IgD-negative memory B cell (primary cell): ENCODE measurements at regions not wholly inside any gene's neighbourhood (a gene's known extent, or its start where the extent isn't known, plus 50 kb on each side); places are given as distances from the start of the nearest gene placed in this dataset.
A peak's percentile ranks its signal among the peaks of the same experiment; 100 is the strongest.
"Not testable (repeated sequence)": the region's sequence is repeated elsewhere in the genome, so short reads cannot be mapped to it uniquely, and the experiment has no call there.

Experiments
- H3K27ac Mint-ChIP-seq, 3 donors: one replicate each; pipeline ENCODE4 v1.8.0; 2020 to 2022; ENCODE audit warnings: mild to moderate bottlenecking in 3 of 3, mixed read lengths in 3 of 3, moderate library complexity in 1 of 3
- H3K27me3 Mint-ChIP-seq: one replicate; pipeline ENCODE4 v1.8.0; 2021; ENCODE audit warnings: mixed read lengths
- H3K36me3 Mint-ChIP-seq: one replicate; pipeline ENCODE4 v1.8.0; 2020; ENCODE audit warnings: mild to moderate bottlenecking, mixed read lengths
- H3K4me1 Mint-ChIP-seq, 3 donors: one replicate each; pipeline ENCODE4 v1.8.0; 2020 to 2022; ENCODE audit warnings: mixed read lengths in 3 of 3, mild to moderate bottlenecking in 1 of 3
- H3K4me3 Mint-ChIP-seq, 4 donors: one replicate each; pipeline ENCODE4 v1.8.0; 2020 to 2022; ENCODE audit warnings: mild to moderate bottlenecking in 4 of 4, mixed read lengths in 4 of 4, moderate library complexity in 3 of 4
- H3K9me3 Mint-ChIP-seq, 3 donors: one replicate each; pipeline ENCODE4 v1.8.0; 2020 to 2021; ENCODE audit warnings: mixed read lengths in 3 of 3, mild to moderate bottlenecking in 1 of 3

- no peak overlapping the region for H3K27ac Mint-ChIP-seq
- no peaks in the 10 kb centered on the region for H3K27me3 Mint-ChIP-seq
- H3K4me1 Mint-ChIP-seq: no peaks in the 10 kb centered on the region
- no peak overlapping the region for H3K4me3 Mint-ChIP-seq
- peaks cover 0 to 5% (median under 1%) of the 10 kb centered on the region in 3 donors for H3K9me3 Mint-ChIP-seq
- H3K36me3 Mint-ChIP-seq: no peaks in the 10 kb centered on the region
Observed at GRCh38 chr13:65926750-65927171, 1303.4 kb downstream of the PCDH9 start.

GRCh38 chr13:65922846-65923245, 1307.3 kb downstream of the PCDH9 start:
- H3K27me3 Mint-ChIP-seq, H3K9me3 Mint-ChIP-seq, H3K27ac Mint-ChIP-seq, H3K36me3 Mint-ChIP-seq, H3K4me1 Mint-ChIP-seq: not testable (repeated sequence)
- H3K4me3 Mint-ChIP-seq: peak overlapping the region in 1 of 4 donors; percentile 69

GRCh38 chr13:65921933-65922332, 1308.2 kb downstream of the PCDH9 start:
- Mint-ChIP-seq H3K9me3 (peaks cover 0 to 9% (median 3%) of the 10 kb centered on the region in 3 donors), H3K27me3 (no peaks in the 10 kb centered on the region), H3K4me1 (no peaks in the 10 kb centered on the region), H3K36me3 (no peaks in the 10 kb centered on the region), H3K4me3 (no peak overlapping the region), H3K27ac (no peak overlapping the region)

- H3K27ac Mint-ChIP-seq: no peak overlapping the region
- H3K4me1 Mint-ChIP-seq: no peaks in the 10 kb centered on the region
- H3K36me3 Mint-ChIP-seq: no peaks in the 10 kb centered on the region
- no peaks in the 10 kb centered on the region for H3K27me3 Mint-ChIP-seq
- no peak overlapping the region for H3K4me3 Mint-ChIP-seq
- H3K9me3 Mint-ChIP-seq: peaks cover 0 to 6% (median 3%) of the 10 kb centered on the region in 3 donors
Observed at GRCh38 chr13:65917731-65918130, 1312.4 kb downstream of the PCDH9 start.

GRCh38 chr13:65915195-65915594, 1314.9 kb downstream of the PCDH9 start:
- no peaks in the 10 kb centered on the region for H3K27me3 Mint-ChIP-seq
- no peak overlapping the region for H3K4me3 Mint-ChIP-seq
- H3K4me1 Mint-ChIP-seq: no peaks in the 10 kb centered on the region
- no peak overlapping the region for H3K27ac Mint-ChIP-seq
- peaks cover 0 to 10% (median under 1%) of the 10 kb centered on the region in 3 donors for H3K9me3 Mint-ChIP-seq
- no peaks in the 10 kb centered on the region for H3K36me3 Mint-ChIP-seq

GRCh38 chr13:65914716-65915115, 1315.4 kb downstream of the PCDH9 start:
- Mint-ChIP-seq H3K4me3 (no peak overlapping the region), H3K9me3 (peaks cover 0 to 10% (median 0%) of the 10 kb centered on the region in 3 donors), H3K27ac (no peak overlapping the region), H3K36me3 (no peaks in the 10 kb centered on the region), H3K4me1 (no peaks in the 10 kb centered on the region), H3K27me3 (no peaks in the 10 kb centered on the region)

GRCh38 chr13:65913173-65913572, 1317.0 kb downstream of the PCDH9 start:
- H3K9me3 Mint-ChIP-seq: peaks cover 0 to 11% (median 3%) of the 10 kb centered on the region in 3 donors

GRCh38 chr13:65912516-65912915, 1317.6 kb downstream of the PCDH9 start:
- H3K27ac Mint-ChIP-seq: no peak overlapping the region
- H3K4me3 Mint-ChIP-seq: no peak overlapping the region
- H3K9me3 Mint-ChIP-seq: peaks cover 0 to 10% (median 5%) of the 10 kb centered on the region in 3 donors
- no peaks in the 10 kb centered on the region for H3K4me1 Mint-ChIP-seq
- no peaks in the 10 kb centered on the region for H3K27me3 Mint-ChIP-seq
- H3K36me3 Mint-ChIP-seq: no peaks in the 10 kb centered on the region

More at GRCh38 chr13:65913173-65913572, 1317.0 kb downstream of the PCDH9 start:
- Mint-ChIP-seq H3K27me3 (no peaks in the 10 kb centered on the region), H3K4me1 (no peaks in the 10 kb centered on the region), H3K27ac (no peak overlapping the region), H3K36me3 (no peaks in the 10 kb centered on the region), H3K4me3 (no peak overlapping the region)

- Mint-ChIP-seq H3K9me3 (peaks cover 0 to 14% (median 5%) of the 10 kb centered on the region in 3 donors), H3K27ac (no peak overlapping the region), H3K36me3 (no peaks in the 10 kb centered on the region), H3K27me3 (no peaks in the 10 kb centered on the region), H3K4me1 (no peaks in the 10 kb centered on the region), H3K4me3 (no peak overlapping the region)
Observed at GRCh38 chr13:65911546-65912193, 1318.5 kb downstream of the PCDH9 start.

GRCh38 chr13:65909501-65909900, 1320.6 kb downstream of the PCDH9 start:
- Mint-ChIP-seq H3K9me3 (peaks cover 0 to 14% (median 11%) of the 10 kb centered on the region in 3 donors), H3K4me3 (no peak overlapping the region), H3K27me3 (no peaks in the 10 kb centered on the region), H3K27ac (no peak overlapping the region), H3K4me1 (no peaks in the 10 kb centered on the region), H3K36me3 (no peaks in the 10 kb centered on the region)

GRCh38 chr13:65907666-65908525, 1322.2 kb downstream of the PCDH9 start:
- no peaks in the 10 kb centered on the region for H3K4me1 Mint-ChIP-seq
- no peak overlapping the region for H3K4me3 Mint-ChIP-seq
- no peaks in the 10 kb centered on the region for H3K27me3 Mint-ChIP-seq
- H3K9me3 Mint-ChIP-seq: peaks cover 0 to 14% (median 11%) of the 10 kb centered on the region in 3 donors
- no peaks in the 10 kb centered on the region for H3K36me3 Mint-ChIP-seq
- H3K27ac Mint-ChIP-seq: no peak overlapping the region

GRCh38 chr13:65901723-65902122, 1328.4 kb downstream of the PCDH9 start:
- no peaks in the 10 kb centered on the region for H3K36me3 Mint-ChIP-seq
- no peak overlapping the region for H3K27ac Mint-ChIP-seq
- H3K4me3 Mint-ChIP-seq: no peak overlapping the region
- H3K9me3 Mint-ChIP-seq: peaks cover 2 to 9% (median 2%) of the 10 kb centered on the region in 3 donors
- H3K4me1 Mint-ChIP-seq: no peaks in the 10 kb centered on the region
- no peaks in the 10 kb centered on the region for H3K27me3 Mint-ChIP-seq

- H3K4me1 Mint-ChIP-seq: no peaks in the 10 kb centered on the region
- H3K36me3 Mint-ChIP-seq: no peaks in the 10 kb centered on the region
- H3K27me3 Mint-ChIP-seq: no peaks in the 10 kb centered on the region
Observed at GRCh38 chr13:65894049-65894448, 1336.1 kb downstream of the PCDH9 start.

GRCh38 chr13:65892859-65893258, 1337.3 kb downstream of the PCDH9 start:
- H3K27ac Mint-ChIP-seq: no peak overlapping the region
- H3K4me1 Mint-ChIP-seq: no peaks in the 10 kb centered on the region
- H3K4me3 Mint-ChIP-seq: no peak overlapping the region
- peaks cover 0 to 13% (median 2%) of the 10 kb centered on the region in 3 donors for H3K9me3 Mint-ChIP-seq
- no peaks in the 10 kb centered on the region for H3K27me3 Mint-ChIP-seq
- no peaks in the 10 kb centered on the region for H3K36me3 Mint-ChIP-seq

More at GRCh38 chr13:65894049-65894448, 1336.1 kb downstream of the PCDH9 start:
- no peak overlapping the region for H3K27ac Mint-ChIP-seq
- H3K9me3 Mint-ChIP-seq: peaks cover 0 to 7% (median 2%) of the 10 kb centered on the region in 3 donors
- H3K4me3 Mint-ChIP-seq: no peak overlapping the region

- H3K4me3 Mint-ChIP-seq: no peak overlapping the region
- no peak overlapping the region for H3K27ac Mint-ChIP-seq
- H3K9me3 Mint-ChIP-seq: peaks cover 0 to 11% (median 2%) of the 10 kb centered on the region in 3 donors
- H3K36me3 Mint-ChIP-seq: no peaks in the 10 kb centered on the region
- H3K4me1 Mint-ChIP-seq: no peaks in the 10 kb centered on the region
- no peaks in the 10 kb centered on the region for H3K27me3 Mint-ChIP-seq
Observed at GRCh38 chr13:65889368-65889767, 1340.8 kb downstream of the PCDH9 start.
